GM23338 (cell line): ENCODE measurements at regions not wholly inside any gene's neighbourhood (a gene's known extent, or its start where the extent isn't known, plus 50 kb on each side); places are given as distances from the start of the nearest gene placed in this dataset.

Experiments used
- ATAC-seq: fragments of 200-7000 bp; cut with Tn5 transposase; 3 replicates; pipeline ENCODE4 v1.9.1; 2020
- DNase-seq: peaks from one replicate; pipeline ENCODE4 v3.0.0-alpha.2; 2015; ENCODE audit warnings: low spot score
- H2AFZ ChIP-seq: fragments of 200-600 bp; sonication (generic); 2 replicates; pipeline ENCODE4 v1.8.0; 2016; ENCODE audit warnings: antibody characterized with exemption, mild to moderate bottlenecking, moderate library complexity
- H3F3A ChIP-seq: fragments of 200-600 bp; sonication (generic); replicated peaks from 2 replicates; pipeline ENCODE4 v1.8.0; 2017; ENCODE audit warnings: antibody characterized with exemption, mixed run types, low read depth
- H3K27ac ChIP-seq: fragments of 200-600 bp; sonication (generic); 2 replicates; pipeline ENCODE4 v1.6.1; 2016; ENCODE audit warnings: low read depth
- H3K27me3 ChIP-seq: fragments of 200-600 bp; sonication (generic); 2 replicates; pipeline ENCODE4 v1.8.0; 2016; ENCODE audit warnings: mild to moderate bottlenecking, mixed run types, moderate library complexity; ENCODE audit not compliant: insufficient read depth
- H3K36me3 ChIP-seq: fragments of 200-600 bp; sonication (generic); 2 replicates; pipeline ENCODE4 v1.8.0; 2016; ENCODE audit warnings: mild to moderate bottlenecking; ENCODE audit not compliant: insufficient read depth
- H3K4me1 ChIP-seq: fragments of 200-600 bp; sonication (generic); 2 replicates; pipeline ENCODE4 v1.8.0; 2016; ENCODE audit warnings: mild to moderate bottlenecking, moderate library complexity; ENCODE audit not compliant: insufficient read depth
- H3K4me2 ChIP-seq: fragments of 200-600 bp; sonication (generic); 2 replicates; pipeline ENCODE4 v1.7.1; 2017; ENCODE audit warnings: mixed run types
- H3K4me3 ChIP-seq: fragments of 200-600 bp; sonication (generic); 2 replicates; pipeline ENCODE4 v1.6.1; 2016; ENCODE audit warnings: mixed run types
- H3K79me2 ChIP-seq: fragments of 200-600 bp; sonication (generic); replicated peaks from 2 replicates; pipeline ENCODE4 v1.8.0; 2017; ENCODE audit warnings: mild to moderate bottlenecking; ENCODE audit not compliant: insufficient read depth
- H3K9me2 ChIP-seq: fragments of 200-600 bp; sonication (generic); 2 replicates; pipeline ENCODE4 v1.8.0; 2017; ENCODE audit not compliant: insufficient read depth
- H4K20me1 ChIP-seq: fragments of 200-600 bp; sonication (generic); replicated peaks from 2 replicates; pipeline ENCODE4 v1.8.0; 2017; ENCODE audit warnings: mild to moderate bottlenecking; ENCODE audit not compliant: insufficient read depth
- H3K27ac Mint-ChIP-seq: 2 replicates; pipeline ENCODE4 v1.8.0; 2020; ENCODE audit warnings: inconsistent platforms, mild to moderate bottlenecking, moderate library complexity, mixed read lengths
- H3K27me3 Mint-ChIP-seq: 3 replicates; pipeline ENCODE4 v1.8.0; 2022; ENCODE audit warnings: low read depth, mild to moderate bottlenecking, moderate library complexity, mixed read lengths, inconsistent platforms; ENCODE audit not compliant: insufficient read depth, poor library complexity
- H3K36me3 Mint-ChIP-seq: 3 replicates; pipeline ENCODE4 v1.8.0; 2021; ENCODE audit warnings: low read depth, mild to moderate bottlenecking, inconsistent platforms, moderate library complexity, mixed read lengths
- H3K4me1 Mint-ChIP-seq: 3 replicates; pipeline ENCODE4 v1.8.0; 2020; ENCODE audit warnings: mild to moderate bottlenecking, inconsistent platforms, mixed read lengths
- H3K4me3 Mint-ChIP-seq: 3 replicates; pipeline ENCODE4 v1.8.0; 2021; ENCODE audit warnings: moderate library complexity, mild to moderate bottlenecking, inconsistent platforms, mixed read lengths
- H3K9me3 Mint-ChIP-seq: 3 replicates; pipeline ENCODE4 v1.8.0; 2020; ENCODE audit warnings: moderate library complexity, mild to moderate bottlenecking, inconsistent platforms, mixed read lengths
- CREB1 ChIP-seq: fragments of 250-450 bp; sonication (Bioruptor Pico); IDR thresholded peaks from 2 replicates; pipeline ENCODE4 v1.5.0; 2020; ENCODE audit warnings: low read depth, mild to moderate bottlenecking, moderate library complexity
- EZH2 ChIP-seq: fragments of 200-600 bp; sonication (generic); IDR thresholded peaks from one replicate; pipeline ENCODE4 v1.8.0; 2017; ENCODE audit warnings: antibody characterized with exemption, mild to moderate bottlenecking, low read depth; ENCODE audit not compliant: unreplicated experiment
- EZH2phosphoT487 ChIP-seq: fragments of 200-600 bp; sonication (generic); IDR thresholded peaks from one replicate; pipeline ENCODE4 v1.8.1; 2018; ENCODE audit warnings: antibody characterized with exemption; ENCODE audit not compliant: unreplicated experiment
- JUNB ChIP-seq: IDR thresholded peaks from one replicate; pipeline ENCODE4 v1.6.1; 2016; ENCODE audit warnings: antibody characterized with exemption; ENCODE audit not compliant: unreplicated experiment
- NANOG ChIP-seq: IDR thresholded peaks from 2 replicates; pipeline ENCODE4 v1.6.1; 2016; ENCODE audit warnings: antibody characterized with exemption, borderline replicate concordance
- POLR2AphosphoS5 ChIP-seq: IDR thresholded peaks from 2 replicates; pipeline ENCODE4 v1.6.1; 2016; ENCODE audit warnings: antibody characterized with exemption, low read depth
- STAT1 ChIP-seq: IDR thresholded peaks from one replicate; pipeline ENCODE4 v1.6.1; 2016; ENCODE audit warnings: antibody characterized with exemption; ENCODE audit not compliant: unreplicated experiment
- ZNF331 ChIP-seq: fragments of 250-450 bp; sonication (Bioruptor Pico); IDR thresholded peaks from 2 replicates; pipeline ENCODE4 v1.5.0; 2020; ENCODE audit warnings: low read depth, mild to moderate bottlenecking, moderate library complexity
- ZNF462 ChIP-seq: fragments of 250-450 bp; sonication (Bioruptor Pico); IDR thresholded peaks from 2 replicates; pipeline ENCODE4 v1.5.0; 2020; ENCODE audit warnings: mild to moderate bottlenecking, moderate library complexity

- TF ChIP-seq ZNF462 (CRISPR knock-in tag) (no peak), ZNF331 (CRISPR knock-in tag) (no peak), EZH2phosphoT487 (no peak)
These were observed 65.5 kb downstream of the TBR1 start (continued) for GRCh38 chr2:161481619-161482018.

GRCh38 chr2:161484061-161484460 lies 68.0 kb downstream of the TBR1 start:
- no peak overlapping the region for H3K27ac Mint-ChIP-seq
- Histone ChIP-seq H2AFZ (no peak overlapping the region), H3K79me2 (no peaks in the 10 kb centered on the region), H3K4me1 (no peaks in the 10 kb centered on the region), H3K27me3 (no peaks in the 10 kb centered on the region), H3K4me3 (no peak overlapping the region), H3F3A (no peaks in the 10 kb centered on the region), H3K36me3 (no peaks in the 10 kb centered on the region), H3K9me2 (peaks cover 4% of the 10 kb centered on the region; the same call in 1 of the 2 replicates), H3K27ac (no peak overlapping the region), H3K4me2 (no peak overlapping the region), H4K20me1 (no peaks in the 10 kb centered on the region)
- peaks cover 11% of the 10 kb centered on the region for H3K36me3 Mint-ChIP-seq
- no peaks in the 10 kb centered on the region for H3K4me1 Mint-ChIP-seq
- H3K9me3 Mint-ChIP-seq, result peaks cover 19% of the 10 kb centered on the region
- ATAC-seq, result no peak
- no peak overlapping the region for H3K4me3 Mint-ChIP-seq
- no peak for DNase-seq
- H3K27me3 Mint-ChIP-seq, result peaks cover 6% of the 10 kb centered on the region
- no peak for TF ChIP-seq ZNF462 (CRISPR knock-in tag)
- no peak for TF ChIP-seq STAT1
- no peak for TF ChIP-seq CREB1 (CRISPR knock-in tag)
- no peak for TF ChIP-seq ZNF331 (CRISPR knock-in tag)
- no peak for TF ChIP-seq EZH2
- no peak for TF ChIP-seq JUNB
- no peak for TF ChIP-seq POLR2AphosphoS5
- no peak for TF ChIP-seq NANOG
